MM.1S (cell line): ENCODE measurements at regions not wholly inside any gene's neighbourhood (a gene's known extent, or its start where the extent isn't known, plus 50 kb on each side); places are given as distances from the start of the nearest gene placed in this dataset.

Experiments used
- CTCF ChIP-seq: fragments of 300-600 bp; sonication (generic); IDR thresholded peaks from 2 replicates; pipeline ENCODE4 v1.5.1; 2016; ENCODE audit warnings: antibody characterized with exemption, low read length, mixed read lengths
- EZH2 ChIP-seq: fragments of 300-600 bp; sonication (generic); optimal IDR thresholded peaks from 2 replicates; pipeline ENCODE3; 2017; ENCODE audit warnings: low read depth, mild to moderate bottlenecking, antibody characterized with exemption, low read length, mixed read lengths

- no peak for TF ChIP-seq CTCF
- TF ChIP-seq EZH2: no peak
These were observed 108.3 kb upstream of the GADL1 start for GRCh38 chr3:31002730-31003129.
